HCT116 (cell line): ENCODE measurements at regions not wholly inside any gene's neighbourhood (a gene's known extent, or its start where the extent isn't known, plus 50 kb on each side); places are given as distances from the start of the nearest gene placed in this dataset.

ENCODE experiments used
- ATAC-seq: fragments of 200-7000 bp; cut with Tn5 transposase; 2 replicates; pipeline ENCODE4 v1.9.1; 2020; ENCODE audit warnings: mild to moderate bottlenecking, moderate library complexity
- BruUV-seq: library from RNA; stranded (reverse); fragments of 400-500 nt; replicated peaks from 2 replicates; lab custom pipeline; 2021; lab: Mats Ljungman, UMichigan
- CTCF ChIA-PET: fragments of 300-600 bp; sonication (Branson Sonifier 250); formaldehyde crosslinking; loops from one replicate; lab custom pipeline; 2021; ENCODE audit warnings: antibody characterized with exemption; lab: Charles Lee
- POLR2A ChIA-PET: fragments of 300-600, 350-600 bp; sonication (Branson Sonifier 250); formaldehyde crosslinking; loops from one replicate; lab custom pipeline; 2021; ENCODE audit warnings: antibody characterized with exemption; lab: Charles Lee
- RAD21 ChIA-PET, 2 experiments: fragments of 300-600 bp; sonication (Branson Sonifier 250); formaldehyde crosslinking; loops; one replicate each; lab custom pipeline; 2023; ENCODE audit warnings: low total read pairs in 2 of 2; ENCODE audit not compliant: uncharacterized antibody in 2 of 2, unreplicated experiment in 2 of 2, low non-redundant PET in 1 of 2; lab: Charles Lee
- DNase-seq: peaks from one replicate; pipeline ENCODE4 v3.0.0-alpha.2; 2010; ENCODE audit warnings: low read depth, low spot score
- H2AFZ ChIP-seq: fragments of 200-600 bp; shearing (Covaris generic), sonication (generic); 2 replicates; pipeline ENCODE4 v1.6.1; 2017; ENCODE audit warnings: low read depth, mixed run types, mixed read lengths, antibody characterized with exemption, low read length; ENCODE audit not compliant: poor library complexity, severe bottlenecking
- H3K27ac ChIP-seq: 2 replicates; pipeline ENCODE4 v1.5.1; 2012; ENCODE audit warnings: low read depth, low read length
- H3K27me3 ChIP-seq: fragments of 200-600 bp; sonication (generic); 2 replicates; pipeline ENCODE4 v1.6.1; 2016; ENCODE audit warnings: mixed run types, low read length, mixed read lengths; ENCODE audit not compliant: insufficient read depth
- H3K36me3 ChIP-seq, 2 experiments: fragments of 200-500 bp in 1 of 2; fragments of 200-600 bp in 1 of 2; sonication (Bioruptor generic) in 1 of 2; sonication (generic) in 1 of 2; 2 replicates each; pipeline versions ENCODE4 v1.5.1 to v1.6.1; 2014 to 2016; ENCODE audit warnings: low read length in 2 of 2, inconsistent platforms in 1 of 2, mixed read lengths in 1 of 2, mixed run types in 1 of 2; ENCODE audit not compliant: insufficient read depth in 2 of 2, control insufficient read depth in 1 of 2
- H3K4me1 ChIP-seq, 2 experiments: fragments of 200-600 bp in 1 of 2; sonication (generic) in 1 of 2; 2 replicates each; pipeline versions ENCODE4 v1.5.1 to v1.6.1; 2012 to 2017; ENCODE audit warnings: low read length in 2 of 2, inconsistent platforms in 1 of 2, mild to moderate bottlenecking in 1 of 2, mixed read lengths in 1 of 2, mixed run types in 1 of 2, moderate library complexity in 1 of 2; ENCODE audit not compliant: insufficient read depth in 2 of 2, control insufficient read depth in 1 of 2
- H3K4me2 ChIP-seq: fragments of 200-600 bp; sonication (generic); 2 replicates; pipeline ENCODE4 v1.6.1; 2017; ENCODE audit warnings: mixed run types, low read length, mixed read lengths
- H3K4me3 ChIP-seq, 2 experiments: fragments of 200-600 bp in 1 of 2; sonication (generic) in 1 of 2; replicated peaks in 1 of 2; 2 replicates each; pipeline ENCODE4 v1.5.1; 2011 to 2016; ENCODE audit warnings: low read length in 2 of 2, control low read depth in 1 of 2, low read depth in 1 of 2, mild to moderate bottlenecking in 1 of 2, mixed read lengths in 1 of 2, mixed run types in 1 of 2
- H3K79me2 ChIP-seq: fragments of 200-600 bp; sonication (generic); 2 replicates; pipeline ENCODE4 v1.6.1; 2017; ENCODE audit warnings: mild to moderate bottlenecking, mixed run types, low read length, moderate library complexity, mixed read lengths; ENCODE audit not compliant: insufficient read depth
- H3K9ac ChIP-seq: fragments of 200-600 bp; sonication (generic); 2 replicates; pipeline ENCODE4 v1.6.1; 2016; ENCODE audit warnings: low read length, mixed read lengths
- H3K9me2 ChIP-seq: fragments of 200-600 bp; sonication (generic), shearing (Covaris generic); 2 replicates; pipeline ENCODE4 v1.6.1; 2017; ENCODE audit warnings: mixed run types, mild to moderate bottlenecking, moderate library complexity; ENCODE audit not compliant: insufficient read depth
- H3K9me3 ChIP-seq, 2 experiments: fragments of 200-500 bp in 1 of 2; fragments of 200-600 bp in 1 of 2; sonication (Bioruptor generic) in 1 of 2; sonication (generic) in 1 of 2; 2 replicates each; pipeline ENCODE4 v1.6.1; 2014 to 2017; ENCODE audit warnings: low read length in 2 of 2, mixed read lengths in 2 of 2, inconsistent platforms in 1 of 2, low read depth in 1 of 2, mild to moderate bottlenecking in 1 of 2, mixed run types in 1 of 2, moderate library complexity in 1 of 2; ENCODE audit not compliant: control insufficient read depth in 1 of 2, insufficient read depth in 1 of 2
- H4K20me1 ChIP-seq: fragments of 200-600 bp; sonication (generic), shearing (Covaris generic); 2 replicates; pipeline ENCODE4 v1.6.1; 2017; ENCODE audit warnings: mixed run types, mild to moderate bottlenecking, moderate library complexity; ENCODE audit not compliant: insufficient read depth
- ATF3 ChIP-seq: IDR thresholded peaks from 2 replicates; pipeline ENCODE4 v1.6.1; 2012
- CEBPB ChIP-seq: IDR thresholded peaks from 2 replicates; pipeline ENCODE4 v1.6.1; 2012; ENCODE audit warnings: low read depth
- CTCF ChIP-seq, 3 experiments: fragments of 200-600 bp in 1 of 3; sonication (generic) in 1 of 3; IDR thresholded peaks in 2 of 3; conservative IDR thresholded peaks in 1 of 3; 2 replicates each; pipeline ENCODE4 v1.5.1; 2012 to 2017; ENCODE audit warnings: low read depth in 2 of 3, low read length in 2 of 3, antibody characterized with exemption in 1 of 3, borderline replicate concordance in 1 of 3, control low read depth in 1 of 3, mild to moderate bottlenecking in 1 of 3, mixed read lengths in 1 of 3, mixed run types in 1 of 3, moderate library complexity in 1 of 3; ENCODE audit not compliant: insufficient read depth in 1 of 3
- EGR1 ChIP-seq: IDR thresholded peaks from 2 replicates; pipeline ENCODE4 v1.6.1; 2012; ENCODE audit warnings: low read depth
- ELF1 ChIP-seq: IDR thresholded peaks from 2 replicates; pipeline ENCODE4 v1.6.1; 2012; ENCODE audit warnings: low read depth, borderline replicate concordance
- FOSL1 ChIP-seq: IDR thresholded peaks from 2 replicates; pipeline ENCODE4 v1.6.1; 2012; ENCODE audit warnings: low read depth
- JUND ChIP-seq: IDR thresholded peaks from 2 replicates; pipeline ENCODE4 v1.6.1; 2012
- POLR2A ChIP-seq: IDR thresholded peaks from 2 replicates; pipeline ENCODE4 v1.7.0; 2011; ENCODE audit warnings: borderline replicate concordance; ENCODE audit not compliant: insufficient read depth, insufficient read length; ENCODE audit errors: extremely low read depth
- POLR2AphosphoS5 ChIP-seq: IDR thresholded peaks from 2 replicates; pipeline ENCODE4 v1.6.1; 2011; ENCODE audit warnings: mild to moderate bottlenecking, low read depth, low read length, moderate library complexity
- RAD21 ChIP-seq: IDR thresholded peaks from 2 replicates; pipeline ENCODE4 v1.6.1; 2012; ENCODE audit warnings: low read depth, mild to moderate bottlenecking
- REST ChIP-seq: IDR thresholded peaks from 2 replicates; pipeline ENCODE4 v1.6.1; 2012; ENCODE audit warnings: low read depth
- SIN3A ChIP-seq: IDR thresholded peaks from 2 replicates; pipeline ENCODE4 v1.6.1; 2012; ENCODE audit warnings: low read depth
- SRF ChIP-seq: IDR thresholded peaks from 2 replicates; pipeline ENCODE4 v1.6.1; 2012; ENCODE audit warnings: low read depth
- TCF7L2 ChIP-seq: IDR thresholded peaks from 2 replicates; pipeline ENCODE4 v1.7.0; 2011; ENCODE audit warnings: borderline replicate concordance, inconsistent platforms; ENCODE audit not compliant: insufficient read depth, insufficient read length; ENCODE audit errors: extremely low read depth
- YY1 ChIP-seq: IDR thresholded peaks from 2 replicates; pipeline ENCODE4 v1.6.1; 2011; ENCODE audit warnings: low read length, low read depth, moderate library complexity, mild to moderate bottlenecking; ENCODE audit not compliant: insufficient replicate concordance; ENCODE audit errors: extremely low read depth
- ZBTB33 ChIP-seq: IDR thresholded peaks from 2 replicates; pipeline ENCODE4 v1.6.1; 2011; ENCODE audit warnings: mild to moderate bottlenecking, low read length, moderate library complexity; ENCODE audit not compliant: insufficient replicate concordance; ENCODE audit errors: extremely low read depth
- ZFX ChIP-seq: fragments of 450-650 bp; IDR thresholded peaks from 2 replicates; pipeline ENCODE4 v1.6.1; 2017
- ZNF274 ChIP-seq: fragments of 200-500 bp; sonication (Bioruptor generic); IDR thresholded peaks from 2 replicates; pipeline ENCODE4 v1.6.1; 2014; ENCODE audit warnings: mild to moderate bottlenecking, low read depth, low read length, inconsistent platforms
- intact Hi-C: fragments of 100-400 bp; cut with micrococcal nuclease; formaldehyde crosslinking; loops from 2 replicates; pipeline ENCODE4 v1.10.0; 2022

GRCh38 chr12:86613311-86613710 lies 357.1 kb upstream of the MGAT4C start:
- BruUV-seq, result no TSS peak
- RAD21 ChIA-PET, result no interaction called here

More at GRCh38 chr12:86613311-86613710, 357.1 kb upstream of the MGAT4C start:
- DNase-seq, result no peak
- intact Hi-C loops, result no loop called here
- H3K27ac ChIP-seq, result no peak overlapping the region
- H2AFZ ChIP-seq, result no peak overlapping the region
- H3K9ac ChIP-seq, result no peak overlapping the region
- no peaks in the 10 kb centered on the region for H3K4me1 ChIP-seq
- no peak for ATAC-seq
- H3K36me3 ChIP-seq, result no peaks in the 10 kb centered on the region
- TF ChIP-seq EGR1 (no peak), POLR2A (no peak), CTCF (IDR thresholded peaks at IDR 0.05 in 2 of 3, conservative IDR thresholded peaks at IDR 0.05 in 1 of 3; ENCODE audit: borderline replicate concordance in 1 of 3, insufficient read depth in 1 of 3, low read depth in 2 of 3, low read length in 2 of 3) (no peak), JUND (no peak), ZBTB33 (no peak), FOSL1 (no peak), REST (no peak), POLR2AphosphoS5 (no peak), ZFX (no peak), ATF3 (no peak), CEBPB (no peak), ZNF274 (no peak), RAD21 (no peak), SIN3A (no peak), ELF1 (no peak), YY1 (no peak), SRF (no peak), TCF7L2 (no peak)
- POLR2A ChIA-PET, result no interaction called here
- H4K20me1 ChIP-seq, result no peaks in the 10 kb centered on the region
- H3K9me3 ChIP-seq, result no peaks in the 10 kb centered on the region
- CTCF ChIA-PET, result no interaction called here
- H3K27me3 ChIP-seq, result no peaks in the 10 kb centered on the region
- no peaks in the 10 kb centered on the region for H3K9me2 ChIP-seq
- no peak overlapping the region for H3K4me2 ChIP-seq
- no peak overlapping the region for H3K4me3 ChIP-seq
- no peaks in the 10 kb centered on the region for H3K79me2 ChIP-seq
